ENCODE measurements at regions not wholly inside any gene's neighbourhood (a gene's known extent, or its start where the extent isn't known, plus 50 kb on each side); places are given as distances from the start of the nearest gene placed in this dataset.

DNA sequence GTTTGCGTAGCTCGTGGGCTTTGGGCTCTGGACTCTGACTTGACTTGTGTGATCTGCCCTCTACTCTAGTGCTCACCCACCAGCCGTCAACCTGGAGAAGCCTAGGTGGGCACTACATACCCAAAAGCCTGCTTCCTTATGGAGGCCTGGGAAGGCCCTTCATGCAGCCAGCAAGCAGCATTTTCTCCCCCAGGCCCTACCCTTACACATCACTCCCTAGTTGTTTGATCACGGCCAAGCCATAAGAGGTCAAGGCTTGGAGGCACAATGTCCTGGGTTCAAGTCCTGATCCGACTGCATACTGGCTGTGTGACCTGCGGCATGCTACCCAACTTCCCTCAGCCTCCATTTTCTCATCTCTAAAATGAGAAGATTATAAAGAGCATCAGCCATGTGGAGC, 151.3 kb upstream of the EGFLAM start:
- TF ChIP-seq, protein P1, sequence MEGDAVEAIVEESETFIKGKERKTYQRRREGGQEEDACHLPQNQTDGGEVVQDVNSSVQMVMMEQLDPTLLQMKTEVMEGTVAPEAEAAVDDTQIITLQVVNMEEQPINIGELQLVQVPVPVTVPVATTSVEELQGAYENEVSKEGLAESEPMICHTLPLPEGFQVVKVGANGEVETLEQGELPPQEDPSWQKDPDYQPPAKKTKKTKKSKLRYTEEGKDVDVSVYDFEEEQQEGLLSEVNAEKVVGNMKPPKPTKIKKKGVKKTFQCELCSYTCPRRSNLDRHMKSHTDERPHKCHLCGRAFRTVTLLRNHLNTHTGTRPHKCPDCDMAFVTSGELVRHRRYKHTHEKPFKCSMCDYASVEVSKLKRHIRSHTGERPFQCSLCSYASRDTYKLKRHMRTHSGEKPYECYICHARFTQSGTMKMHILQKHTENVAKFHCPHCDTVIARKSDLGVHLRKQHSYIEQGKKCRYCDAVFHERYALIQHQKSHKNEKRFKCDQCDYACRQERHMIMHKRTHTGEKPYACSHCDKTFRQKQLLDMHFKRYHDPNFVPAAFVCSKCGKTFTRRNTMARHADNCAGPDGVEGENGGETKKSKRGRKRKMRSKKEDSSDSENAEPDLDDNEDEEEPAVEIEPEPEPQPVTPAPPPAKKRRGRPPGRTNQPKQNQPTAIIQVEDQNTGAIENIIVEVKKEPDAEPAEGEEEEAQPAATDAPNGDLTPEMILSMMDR (IDR thresholded peaks at IDR 0.05), result no peak
- TF ChIP-seq POLR2A (IDR thresholded peaks at IDR 0.05), result no peak

All from body of pancreas (tissue), 4 donors.